ENCODE measurements at regions not wholly inside any gene's neighbourhood (a gene's known extent, or its start where the extent isn't known, plus 50 kb on each side); places are given as distances from the start of the nearest gene placed in this dataset.

- no peak for TF ChIP-seq CTCF (IDR thresholded peaks at IDR 0.05; ENCODE audit: insufficient read depth, low read depth, low read length)
- no peak for TF ChIP-seq EZH2 (IDR thresholded peaks at IDR 0.05; ENCODE audit: insufficient read depth, low read length)
Observed at GRCh38 chr2:160838147-160838546, 322.1 kb upstream of the TANK start.

All from astrocyte (in vitro differentiated cells and primary cell).